PC-9 (cell line): ENCODE measurements at regions not wholly inside any gene's neighbourhood (a gene's known extent, or its start where the extent isn't known, plus 50 kb on each side); places are given as distances from the start of the nearest gene placed in this dataset.

ENCODE experiments used
- BruUV-seq: library from RNA; stranded (reverse); fragments of 400-500 nt; replicated peaks from 2 replicates; lab custom pipeline; 2021; lab: Mats Ljungman, UMichigan
- CTCF ChIA-PET: fragments of 300-600 bp; sonication (Branson Sonifier 250); formaldehyde crosslinking; loops from one replicate; lab custom pipeline; 2022; ENCODE audit warnings: antibody characterized with exemption; lab: Charles Lee
- POLR2A ChIA-PET: fragments of 300-600 bp; sonication (Branson Sonifier 250); formaldehyde crosslinking; loops from one replicate; lab custom pipeline; 2022; ENCODE audit warnings: antibody characterized with exemption; ENCODE audit not compliant: unreplicated experiment; lab: Charles Lee
- DNase-seq, 2 experiments: peaks; one replicate each; pipeline versions ENCODE4 v3.0.0 to v3.0.0-alpha.2; 2015 to 2022; ENCODE audit warnings: mixed read lengths in 1 of 2
- H2AFZ ChIP-seq: fragments of 200-600 bp; sonication (generic); 2 replicates; pipeline ENCODE4 v1.8.1; 2017; ENCODE audit warnings: antibody characterized with exemption
- H3F3A ChIP-seq: fragments of 200-600 bp; sonication (generic); 2 replicates; pipeline ENCODE4 v1.8.1; 2017; ENCODE audit warnings: antibody characterized with exemption, mild to moderate bottlenecking, low read depth; ENCODE audit not compliant: insufficient read depth
- H3K27ac ChIP-seq: fragments of 200-600 bp; sonication (generic); 2 replicates; pipeline ENCODE4 v1.6.1; 2016; ENCODE audit warnings: mixed run types
- H3K27me3 ChIP-seq: fragments of 200-600 bp; sonication (generic); 2 replicates; pipeline ENCODE4 v1.6.1; 2016; ENCODE audit warnings: low read depth, mixed run types; ENCODE audit not compliant: insufficient read depth
- H3K36me3 ChIP-seq: fragments of 200-600 bp; sonication (generic); 2 replicates; pipeline ENCODE4 v1.6.1; 2016; ENCODE audit warnings: low read depth, mixed run types
- H3K4me1 ChIP-seq: fragments of 200-600 bp; sonication (generic); replicated peaks from 2 replicates; pipeline ENCODE4 v1.6.1; 2016; ENCODE audit warnings: mixed run types; ENCODE audit not compliant: insufficient read depth
- H3K4me2 ChIP-seq: fragments of 200-600 bp; sonication (generic); 2 replicates; pipeline ENCODE4 v1.6.1; 2017; ENCODE audit warnings: mixed run types
- H3K4me3 ChIP-seq: fragments of 200-600 bp; sonication (generic); 2 replicates; pipeline ENCODE4 v1.6.1; 2016; ENCODE audit warnings: mixed run types
- H3K79me2 ChIP-seq: fragments of 200-600 bp; sonication (generic); 2 replicates; pipeline ENCODE4 v1.6.1; 2017; ENCODE audit warnings: low read depth, mixed run types
- H3K9me2 ChIP-seq: fragments of 200-600 bp; sonication (generic); 2 replicates; pipeline ENCODE4 v1.8.1; 2017; ENCODE audit warnings: mild to moderate bottlenecking; ENCODE audit not compliant: insufficient read depth
- H3K9me3 ChIP-seq: fragments of 200-600 bp; sonication (generic); 2 replicates; pipeline ENCODE4 v1.8.1; 2016; ENCODE audit warnings: low read depth; ENCODE audit not compliant: insufficient read depth
- H4K20me1 ChIP-seq: fragments of 200-600 bp; sonication (generic); 2 replicates; pipeline ENCODE4 v1.8.1; 2017; ENCODE audit not compliant: insufficient read depth
- EZH2 ChIP-seq: fragments of 200-600 bp; sonication (generic); IDR thresholded peaks from 2 replicates; pipeline ENCODE4 v1.8.0; 2017; ENCODE audit warnings: antibody characterized with exemption, low read depth
- intact Hi-C: fragments of 100-400 bp; cut with micrococcal nuclease; formaldehyde crosslinking; loops from one replicate; pipeline ENCODE4 v1.10.0; 2022; ENCODE audit not compliant: unreplicated experiment
- TF ChIP-seq, protein P1 (sequence below): fragments of 200-600 bp; sonication (generic); conservative IDR thresholded peaks from 2 replicates; pipeline ENCODE4 v1.6.1; 2017; ENCODE audit warnings: mixed run types, antibody characterized with exemption, mild to moderate bottlenecking, moderate library complexity

DNA sequence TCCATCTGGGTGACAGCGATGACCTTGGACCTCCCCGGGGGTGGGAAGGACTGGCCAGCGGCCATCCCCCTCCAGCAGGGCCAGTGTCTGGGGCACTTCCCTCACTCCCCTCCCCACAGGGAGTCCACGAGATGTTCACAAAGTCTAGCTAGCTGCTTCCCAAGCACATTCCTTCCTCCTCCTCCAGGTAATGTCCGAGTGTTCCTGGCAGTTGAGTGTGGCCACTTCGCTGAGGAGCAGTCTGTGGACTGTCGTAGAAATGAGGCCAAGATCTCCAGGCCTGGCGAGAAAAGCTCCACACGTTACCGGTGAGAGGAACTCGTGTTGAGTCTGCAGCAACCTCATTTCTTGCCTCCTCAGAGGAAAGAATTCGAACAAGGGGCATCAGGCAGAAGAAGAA is 425.5 kb downstream of the BRD1 start:
- ChIA-PET POLR2A (no interaction called here), CTCF (interaction anchor here (0.6 kb wide), 1 partner anchor 767 kb away, joined by 7 read pairs; no protein-coding TSS in a partner anchor)
- DNase-seq: no peak
- intact Hi-C loops: no loop called here
- TF ChIP-seq, protein P1, sequence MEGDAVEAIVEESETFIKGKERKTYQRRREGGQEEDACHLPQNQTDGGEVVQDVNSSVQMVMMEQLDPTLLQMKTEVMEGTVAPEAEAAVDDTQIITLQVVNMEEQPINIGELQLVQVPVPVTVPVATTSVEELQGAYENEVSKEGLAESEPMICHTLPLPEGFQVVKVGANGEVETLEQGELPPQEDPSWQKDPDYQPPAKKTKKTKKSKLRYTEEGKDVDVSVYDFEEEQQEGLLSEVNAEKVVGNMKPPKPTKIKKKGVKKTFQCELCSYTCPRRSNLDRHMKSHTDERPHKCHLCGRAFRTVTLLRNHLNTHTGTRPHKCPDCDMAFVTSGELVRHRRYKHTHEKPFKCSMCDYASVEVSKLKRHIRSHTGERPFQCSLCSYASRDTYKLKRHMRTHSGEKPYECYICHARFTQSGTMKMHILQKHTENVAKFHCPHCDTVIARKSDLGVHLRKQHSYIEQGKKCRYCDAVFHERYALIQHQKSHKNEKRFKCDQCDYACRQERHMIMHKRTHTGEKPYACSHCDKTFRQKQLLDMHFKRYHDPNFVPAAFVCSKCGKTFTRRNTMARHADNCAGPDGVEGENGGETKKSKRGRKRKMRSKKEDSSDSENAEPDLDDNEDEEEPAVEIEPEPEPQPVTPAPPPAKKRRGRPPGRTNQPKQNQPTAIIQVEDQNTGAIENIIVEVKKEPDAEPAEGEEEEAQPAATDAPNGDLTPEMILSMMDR: no peak
- no peak for TF ChIP-seq EZH2
- Histone ChIP-seq H3K36me3 (no peaks in the 10 kb centered on the region), H3K79me2 (no peaks in the 10 kb centered on the region), H3K4me3 (no peak overlapping the region), H3F3A (no peaks in the 10 kb centered on the region), H3K9me2 (no peaks in the 10 kb centered on the region), H3K4me1 (no peaks in the 10 kb centered on the region), H3K4me2 (no peak overlapping the region), H4K20me1 (no peaks in the 10 kb centered on the region), H3K9me3 (no peaks in the 10 kb centered on the region), H2AFZ (no peak overlapping the region), H3K27me3 (peaks cover 100% of the 10 kb centered on the region), H3K27ac (no peak overlapping the region)
- no TSS peak for BruUV-seq

- CTCF ChIA-PET: no interaction called here
These were observed 426.6 kb downstream of the BRD1 start for GRCh38 chr22:49400941-49401598.

DNA sequence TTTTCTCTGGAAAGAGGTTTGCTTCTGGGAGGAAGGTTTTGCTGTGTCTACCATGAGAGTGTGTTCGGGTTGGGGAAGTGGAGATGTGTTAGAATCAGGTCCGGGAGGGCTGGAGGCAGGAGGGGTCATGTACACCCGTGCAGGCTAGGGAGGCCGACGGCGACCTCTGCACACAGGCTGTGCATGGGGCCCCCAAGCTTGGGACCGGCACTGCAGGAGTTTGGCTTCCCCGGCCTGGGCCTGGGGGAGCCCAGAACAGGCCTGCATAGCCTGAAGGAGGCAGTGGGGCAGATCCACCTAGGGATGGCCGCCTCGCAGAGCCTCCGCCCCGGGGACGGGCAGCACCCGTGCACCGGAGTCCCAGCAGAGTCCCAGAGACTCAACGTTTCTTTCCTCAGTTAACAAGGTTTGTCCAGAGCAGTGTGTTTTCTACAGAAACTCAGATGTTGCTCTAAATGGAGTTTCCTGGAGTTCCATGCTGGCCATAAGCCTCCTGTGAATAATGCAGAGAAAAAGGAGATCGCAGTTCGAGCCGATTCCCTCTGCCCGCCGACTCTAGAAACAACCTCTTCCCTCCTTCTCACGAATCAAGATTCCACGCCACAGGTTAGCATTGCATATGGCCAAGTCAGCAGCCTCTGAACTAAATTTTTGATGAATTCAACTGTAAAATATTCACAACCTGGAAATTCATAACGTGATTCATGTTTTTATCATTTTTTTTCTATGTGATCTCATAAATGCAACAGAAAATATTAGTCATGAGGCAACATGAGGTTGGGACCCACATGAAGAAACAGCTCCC is 427.3 kb downstream of the BRD1 start:
- H3K9me2 ChIP-seq: no peaks in the 10 kb centered on the region
- no peak overlapping the region for H3K27ac ChIP-seq
- no peaks in the 10 kb centered on the region for H3K36me3 ChIP-seq
- no peaks in the 10 kb centered on the region for H3K4me1 ChIP-seq
- no peak for DNase-seq
- H3F3A ChIP-seq: no peaks in the 10 kb centered on the region
- BruUV-seq: no TSS peak
- H4K20me1 ChIP-seq: no peaks in the 10 kb centered on the region
- H3K79me2 ChIP-seq: no peaks in the 10 kb centered on the region
- no peak for TF ChIP-seq EZH2
- TF ChIP-seq, protein P1: no peak
- ChIA-PET CTCF (no interaction called here), POLR2A (no interaction called here)
- H2AFZ ChIP-seq: no peak overlapping the region
- intact Hi-C loops: no loop called here
- H3K4me3 ChIP-seq: no peak overlapping the region
- H3K4me2 ChIP-seq: no peak overlapping the region
- no peaks in the 10 kb centered on the region for H3K9me3 ChIP-seq
- H3K27me3 ChIP-seq: peaks cover 100% of the 10 kb centered on the region

More at GRCh38 chr22:49400941-49401598, 426.6 kb downstream of the BRD1 start:
- no peaks in the 10 kb centered on the region for H3K36me3 ChIP-seq
- H3K27me3 ChIP-seq: peaks cover 100% of the 10 kb centered on the region
- H3K27ac ChIP-seq: no peak overlapping the region
- intact Hi-C loops: no loop called here
- no peak for DNase-seq
- POLR2A ChIA-PET: no interaction called here
- H3K9me2 ChIP-seq: no peaks in the 10 kb centered on the region
- no TSS peak for BruUV-seq
- H3K79me2 ChIP-seq: no peaks in the 10 kb centered on the region
- no peaks in the 10 kb centered on the region for H3K9me3 ChIP-seq
- no peaks in the 10 kb centered on the region for H3F3A ChIP-seq
- H3K4me3 ChIP-seq: no peak overlapping the region
- TF ChIP-seq, protein P1: no peak
- TF ChIP-seq EZH2: no peak
- no peaks in the 10 kb centered on the region for H3K4me1 ChIP-seq
- no peaks in the 10 kb centered on the region for H4K20me1 ChIP-seq
- H2AFZ ChIP-seq: no peak overlapping the region
- no peak overlapping the region for H3K4me2 ChIP-seq
